Neuronal stem cell (in vitro differentiated cells): ENCODE measurements at regions not wholly inside any gene's neighbourhood (a gene's known extent, or its start where the extent isn't known, plus 50 kb on each side); places are given as distances from the start of the nearest gene placed in this dataset.

ENCODE experiments used
- DNase-seq: peaks from one replicate; pipeline ENCODE4 v3.0.0-alpha.2; 2013; ENCODE audit warnings: low spot score
- H2AFZ ChIP-seq: one replicate; pipeline ENCODE4 v1.6.1; 2013; ENCODE audit warnings: mild to moderate bottlenecking, low read length, inconsistent platforms
- H2AK5ac ChIP-seq: 2 replicates; pipeline ENCODE4 v1.6.1; 2013; ENCODE audit warnings: low read depth, mild to moderate bottlenecking, inconsistent platforms, low read length, moderate library complexity, mixed read lengths
- H2BK120ac ChIP-seq: 2 replicates; pipeline ENCODE4 v1.6.1; 2013; ENCODE audit warnings: low read depth, mild to moderate bottlenecking, inconsistent platforms, low read length, moderate library complexity, mixed read lengths
- H2BK12ac ChIP-seq: one replicate; pipeline ENCODE4 v1.6.1; 2013; ENCODE audit warnings: low read length, inconsistent platforms
- H2BK15ac ChIP-seq: 2 replicates; pipeline ENCODE4 v1.6.1; 2013; ENCODE audit warnings: mild to moderate bottlenecking, low read length, inconsistent platforms, mixed read lengths
- H2BK5ac ChIP-seq: one replicate; pipeline ENCODE4 v1.6.1; 2013; ENCODE audit warnings: inconsistent platforms, mild to moderate bottlenecking, low read length, moderate library complexity
- H3K14ac ChIP-seq: one replicate; pipeline ENCODE4 v1.6.1; 2013; ENCODE audit warnings: low read length, inconsistent platforms
- H3K18ac ChIP-seq: 2 replicates; pipeline ENCODE4 v1.6.1; 2013; ENCODE audit warnings: low read length, inconsistent platforms
- H3K23ac ChIP-seq: 2 replicates; pipeline ENCODE4 v1.6.1; 2013; ENCODE audit warnings: low read depth, mild to moderate bottlenecking, mixed read lengths, low read length, inconsistent platforms; ENCODE audit not compliant: poor library complexity
- H3K27ac ChIP-seq: replicated peaks from 3 replicates; pipeline ENCODE4 v1.5.1; 2013; ENCODE audit warnings: low read length, inconsistent platforms
- H3K27me3 ChIP-seq, 3 experiments: 2 replicates each; pipeline ENCODE4 v1.6.1; 2013; ENCODE audit warnings: low read length in 3 of 3, mild to moderate bottlenecking in 2 of 3, inconsistent platforms in 1 of 3, low read depth in 1 of 3, mixed read lengths in 1 of 3, moderate library complexity in 1 of 3; ENCODE audit not compliant: control insufficient read depth in 3 of 3, insufficient read depth in 3 of 3
- H3K36me3 ChIP-seq, 2 donors: replicated peaks in 1 of 2; 2 replicates each; pipeline ENCODE4 v1.6.1; 2013; ENCODE audit warnings: low read length in 2 of 2; ENCODE audit not compliant: control insufficient read depth in 2 of 2, insufficient read depth in 2 of 2
- H3K4ac ChIP-seq: 2 replicates; pipeline ENCODE4 v1.6.1; 2013; ENCODE audit warnings: inconsistent platforms, mild to moderate bottlenecking, low read length, moderate library complexity
- H3K4me1 ChIP-seq, 2 donors: 1 replicate in 1 of 2; 2 replicates in 1 of 2; pipeline ENCODE4 v1.6.1; 2013; ENCODE audit warnings: low read length in 2 of 2, low read depth in 1 of 2; ENCODE audit not compliant: control insufficient read depth in 2 of 2, insufficient read depth in 1 of 2
- H3K4me2 ChIP-seq: one replicate; pipeline ENCODE4 v1.6.1; 2013; ENCODE audit warnings: mild to moderate bottlenecking, low read length, inconsistent platforms; ENCODE audit not compliant: insufficient read depth, poor library complexity, severe bottlenecking
- H3K4me3 ChIP-seq, 2 donors: 2 replicates each; pipeline ENCODE4 v1.5.1; 2013; ENCODE audit warnings: low read length in 2 of 2, mild to moderate bottlenecking in 2 of 2, inconsistent platforms in 1 of 2, moderate library complexity in 1 of 2
- H3K79me1 ChIP-seq: one replicate; pipeline ENCODE4 v1.6.1; 2013; ENCODE audit warnings: low read depth, mild to moderate bottlenecking, inconsistent platforms, low read length, moderate library complexity
- H3K9ac ChIP-seq: one replicate; pipeline ENCODE4 v1.6.1; 2013; ENCODE audit warnings: mild to moderate bottlenecking, low read depth, low read length, inconsistent platforms; ENCODE audit not compliant: poor library complexity
- H3K9me3 ChIP-seq, 2 donors: replicated peaks in 1 of 2; 2 replicates each; pipeline versions ENCODE3 to v1.6.1; 2013; ENCODE audit warnings: low read length in 2 of 2, mild to moderate bottlenecking in 2 of 2, inconsistent platforms in 1 of 2, low read depth in 1 of 2, mixed read lengths in 1 of 2, moderate library complexity in 1 of 2; ENCODE audit not compliant: control insufficient read depth in 2 of 2, insufficient read depth in 1 of 2
- H4K8ac ChIP-seq: one replicate; pipeline ENCODE4 v1.6.1; 2013; ENCODE audit warnings: low read depth, mild to moderate bottlenecking, inconsistent platforms, low read length, moderate library complexity
- H4K91ac ChIP-seq: one replicate; pipeline ENCODE4 v1.6.1; 2013; ENCODE audit warnings: low read length, low read depth, mild to moderate bottlenecking, inconsistent platforms; ENCODE audit not compliant: poor library complexity
- WGBS, 2 donors: extraction: QIAGEN DNeasy Blood & Tissue Kit; methylation state at CpG; one replicate each; pipeline ENCODE4 v1.1.7; 2013; ENCODE audit warnings: missing lambda C conversion rate in 2 of 2, mixed read lengths in 1 of 2; ENCODE audit not compliant: insufficient read length in 2 of 2, insufficient replicate concordance in 1 of 2; ENCODE audit errors: extremely low coverage in 2 of 2; 5-methylcytosine and 5-hydroxymethylcytosine counted together

DNA sequence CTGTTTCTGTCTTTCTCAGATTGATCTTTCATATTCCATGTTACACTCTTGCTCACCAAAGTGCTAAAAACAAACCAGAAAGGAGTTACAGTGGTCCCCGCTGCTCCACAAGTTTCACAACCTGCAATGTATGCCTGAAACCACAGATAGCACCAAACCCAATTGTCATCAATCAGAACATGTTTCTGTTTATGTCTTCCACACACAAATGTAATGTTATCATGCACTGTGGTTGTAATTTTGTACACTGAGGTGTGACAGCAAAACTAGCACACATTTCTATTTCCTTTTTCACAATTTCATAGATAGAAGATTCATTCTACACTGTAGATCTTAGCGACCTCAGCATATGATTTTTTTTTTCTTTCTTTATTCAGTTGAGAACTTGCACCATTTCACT is 1045.9 kb upstream of the RAG2 start:
- DNase-seq = no peak
- Histone ChIP-seq H3K9me3 (no peaks in the 10 kb centered on the region), H3K4me2 (no peak overlapping the region), H3K4me3 (no peak overlapping the region), H2AK5ac (no peak overlapping the region), H3K27ac (no peak overlapping the region), H3K36me3 (no peaks in the 10 kb centered on the region), H2BK12ac (no peak overlapping the region), H4K8ac (no peak overlapping the region), H3K4ac (no peak overlapping the region), H3K4me1 (no peaks in the 10 kb centered on the region), H3K9ac (no peak overlapping the region), H3K27me3 (no peaks in the 10 kb centered on the region), H4K91ac (no peak overlapping the region), H3K14ac (no peak overlapping the region), H2BK15ac (no peak overlapping the region), H3K23ac (no peak overlapping the region), H2BK5ac (no peak overlapping the region), H3K18ac (no peak overlapping the region), H2AFZ (no peak overlapping the region), H2BK120ac (no peak overlapping the region), H3K79me1 (no peaks in the 10 kb centered on the region)
- WGBS, 2 donors = no CpG with 5 or more reads among the region's 2 CpGs

DNA sequence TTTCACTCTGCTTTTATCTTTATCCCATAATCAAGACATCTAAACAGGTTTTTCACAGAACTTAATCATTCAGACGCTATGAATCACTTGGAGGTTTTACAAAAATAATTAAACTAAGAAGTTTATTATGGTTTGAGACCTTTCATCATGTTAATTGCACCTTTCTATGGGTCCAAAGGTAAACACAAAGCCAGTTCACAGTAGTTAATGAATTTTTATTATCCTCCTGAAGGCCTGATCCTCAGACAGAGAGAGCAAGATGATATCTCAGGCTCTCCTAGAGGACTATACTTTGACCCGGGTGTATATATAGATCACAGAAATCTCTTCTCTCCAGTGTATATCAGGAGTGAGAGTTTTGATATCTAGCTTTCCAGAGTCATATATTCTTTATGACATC is 1044.3 kb upstream of the RAG2 start:
- Histone ChIP-seq H2AK5ac (no peak overlapping the region), H3K9me3 (no peaks in the 10 kb centered on the region), H3K27me3 (no peaks in the 10 kb centered on the region), H3K36me3 (no peaks in the 10 kb centered on the region), H4K91ac (no peak overlapping the region), H3K23ac (no peak overlapping the region), H3K79me1 (no peaks in the 10 kb centered on the region), H3K4ac (no peak overlapping the region), H4K8ac (no peak overlapping the region), H3K4me1 (no peaks in the 10 kb centered on the region), H2BK15ac (no peak overlapping the region), H2BK120ac (no peak overlapping the region), H3K4me2 (no peak overlapping the region), H3K14ac (no peak overlapping the region), H2BK12ac (no peak overlapping the region), H2AFZ (no peak overlapping the region), H2BK5ac (no peak overlapping the region), H3K27ac (no peak overlapping the region), H3K18ac (no peak overlapping the region), H3K4me3 (no peak overlapping the region), H3K9ac (no peak overlapping the region)
- no peak for DNase-seq
- no CpG with 5 or more reads among the region's 2 CpGs for WGBS, 2 donors

DNA sequence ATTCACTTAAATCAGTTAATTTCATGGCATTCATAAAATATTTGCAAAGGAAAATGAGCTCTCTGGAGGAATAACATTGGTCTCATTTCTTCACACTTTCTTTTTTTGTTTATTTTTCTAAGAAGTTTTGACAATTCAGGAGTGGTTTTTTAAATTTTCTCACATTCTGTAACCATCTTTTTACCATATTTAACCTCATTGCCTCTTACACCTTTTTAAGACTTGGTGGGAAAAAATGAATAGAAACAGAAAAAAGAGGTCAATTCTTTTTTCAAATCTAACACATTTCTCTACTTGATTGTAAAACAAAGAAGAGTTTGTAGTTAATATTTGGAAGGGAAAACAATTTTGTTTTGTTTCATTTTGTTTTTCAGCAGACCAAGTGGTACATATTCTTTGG is 1034.7 kb upstream of the RAG2 start:
- no peak overlapping the region for H3K14ac ChIP-seq
- no peak overlapping the region for H3K9ac ChIP-seq
- H2AK5ac ChIP-seq = no peak overlapping the region
- H3K4ac ChIP-seq = no peak overlapping the region
- no peak overlapping the region for H4K91ac ChIP-seq
- H3K4me3 ChIP-seq = no peak overlapping the region
- no peak overlapping the region for H2AFZ ChIP-seq
- no peak overlapping the region for H3K18ac ChIP-seq
- H3K4me2 ChIP-seq = no peak overlapping the region
- H2BK12ac ChIP-seq = no peak overlapping the region
- no peaks in the 10 kb centered on the region for H3K79me1 ChIP-seq
- no peaks in the 10 kb centered on the region for H3K27me3 ChIP-seq
- no peak for DNase-seq
- H3K23ac ChIP-seq = no peak overlapping the region
- no peaks in the 10 kb centered on the region for H3K9me3 ChIP-seq
- no peaks in the 10 kb centered on the region for H3K4me1 ChIP-seq
- no peak overlapping the region for H4K8ac ChIP-seq
- H3K36me3 ChIP-seq = no peaks in the 10 kb centered on the region
- no peak overlapping the region for H2BK5ac ChIP-seq
- no peak overlapping the region for H2BK15ac ChIP-seq
- H2BK120ac ChIP-seq = no peak overlapping the region
- H3K27ac ChIP-seq = no peak overlapping the region

DNA sequence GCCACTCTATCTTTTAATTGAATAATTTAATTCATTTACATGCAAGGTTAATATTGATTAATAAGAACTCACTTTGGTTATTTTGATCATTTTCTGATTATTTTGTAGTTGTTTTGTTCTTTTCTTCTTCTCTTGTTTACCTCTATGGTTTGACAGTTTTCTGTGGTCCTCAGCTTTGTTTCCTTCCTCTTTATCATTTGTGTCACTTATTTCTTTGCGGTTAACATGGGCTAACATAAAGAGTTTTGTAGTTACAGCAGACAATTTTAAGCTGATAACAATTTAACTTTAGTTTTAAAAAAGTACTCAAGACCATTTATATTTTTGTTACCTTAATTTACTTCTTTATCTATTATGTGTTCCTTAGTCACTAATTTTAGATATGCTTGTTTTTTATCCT is 1032.8 kb upstream of the RAG2 start:
- H4K8ac ChIP-seq = no peak overlapping the region
- no CpG with 5 or more reads among the region's 1 CpG for whole genome bisulfite sequencing, 2 donors
- no peak for DNase-seq

More for the DNA sequence above, 1032.8 kb upstream of the RAG2 start:
- Histone ChIP-seq H3K23ac (no peak overlapping the region), H3K4me1 (no peaks in the 10 kb centered on the region), H3K4me3 (no peak overlapping the region), H3K9me3 (no peaks in the 10 kb centered on the region), H3K27me3 (no peaks in the 10 kb centered on the region), H3K27ac (no peak overlapping the region), H3K36me3 (no peaks in the 10 kb centered on the region), H2BK15ac (no peak overlapping the region), H3K9ac (no peak overlapping the region), H4K91ac (no peak overlapping the region), H2AK5ac (no peak overlapping the region), H2BK5ac (no peak overlapping the region), H2BK120ac (no peak overlapping the region), H3K4ac (no peak overlapping the region), H3K79me1 (no peaks in the 10 kb centered on the region), H3K18ac (no peak overlapping the region), H3K14ac (no peak overlapping the region), H2AFZ (no peak overlapping the region), H3K4me2 (no peak overlapping the region), H2BK12ac (no peak overlapping the region)
